VCaP (cell line): ENCODE measurements at regions not wholly inside any gene's neighbourhood (a gene's known extent, or its start where the extent isn't known, plus 50 kb on each side); places are given as distances from the start of the nearest gene placed in this dataset.

ENCODE experiments used
- H3K27ac ChIP-seq: fragments of 450-650 bp; 2 replicates; pipeline ENCODE4 v1.5.1; 2017
- TF ChIP-seq, protein P1 (sequence below): fragments of 450-650 bp; conservative IDR thresholded peaks from 2 replicates; pipeline ENCODE4 v1.5.1; 2017; ENCODE audit warnings: mild to moderate bottlenecking, moderate library complexity

DNA sequence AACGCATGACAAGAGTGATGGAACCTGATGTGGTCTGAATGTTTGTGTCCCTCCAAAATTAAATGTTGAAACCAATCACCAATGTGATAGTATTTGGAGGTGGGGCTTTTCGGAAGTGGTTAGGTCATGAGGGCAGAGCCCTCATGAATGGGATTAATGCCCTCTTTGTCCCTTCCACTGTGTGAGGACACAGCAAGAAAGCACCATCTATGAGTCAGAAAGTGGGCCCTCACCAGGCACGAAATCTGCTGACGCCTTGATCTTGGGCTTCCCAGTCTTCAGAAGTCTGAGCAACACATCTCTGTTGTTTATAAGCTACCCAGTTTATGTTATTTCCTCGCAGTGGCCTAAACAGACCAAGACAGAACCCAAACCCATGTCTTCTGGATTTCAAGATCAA, 244.0 kb upstream of the JAG1 start:
- TF ChIP-seq, protein P1, sequence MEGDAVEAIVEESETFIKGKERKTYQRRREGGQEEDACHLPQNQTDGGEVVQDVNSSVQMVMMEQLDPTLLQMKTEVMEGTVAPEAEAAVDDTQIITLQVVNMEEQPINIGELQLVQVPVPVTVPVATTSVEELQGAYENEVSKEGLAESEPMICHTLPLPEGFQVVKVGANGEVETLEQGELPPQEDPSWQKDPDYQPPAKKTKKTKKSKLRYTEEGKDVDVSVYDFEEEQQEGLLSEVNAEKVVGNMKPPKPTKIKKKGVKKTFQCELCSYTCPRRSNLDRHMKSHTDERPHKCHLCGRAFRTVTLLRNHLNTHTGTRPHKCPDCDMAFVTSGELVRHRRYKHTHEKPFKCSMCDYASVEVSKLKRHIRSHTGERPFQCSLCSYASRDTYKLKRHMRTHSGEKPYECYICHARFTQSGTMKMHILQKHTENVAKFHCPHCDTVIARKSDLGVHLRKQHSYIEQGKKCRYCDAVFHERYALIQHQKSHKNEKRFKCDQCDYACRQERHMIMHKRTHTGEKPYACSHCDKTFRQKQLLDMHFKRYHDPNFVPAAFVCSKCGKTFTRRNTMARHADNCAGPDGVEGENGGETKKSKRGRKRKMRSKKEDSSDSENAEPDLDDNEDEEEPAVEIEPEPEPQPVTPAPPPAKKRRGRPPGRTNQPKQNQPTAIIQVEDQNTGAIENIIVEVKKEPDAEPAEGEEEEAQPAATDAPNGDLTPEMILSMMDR: no peak
- no peak overlapping the region for H3K27ac ChIP-seq

DNA sequence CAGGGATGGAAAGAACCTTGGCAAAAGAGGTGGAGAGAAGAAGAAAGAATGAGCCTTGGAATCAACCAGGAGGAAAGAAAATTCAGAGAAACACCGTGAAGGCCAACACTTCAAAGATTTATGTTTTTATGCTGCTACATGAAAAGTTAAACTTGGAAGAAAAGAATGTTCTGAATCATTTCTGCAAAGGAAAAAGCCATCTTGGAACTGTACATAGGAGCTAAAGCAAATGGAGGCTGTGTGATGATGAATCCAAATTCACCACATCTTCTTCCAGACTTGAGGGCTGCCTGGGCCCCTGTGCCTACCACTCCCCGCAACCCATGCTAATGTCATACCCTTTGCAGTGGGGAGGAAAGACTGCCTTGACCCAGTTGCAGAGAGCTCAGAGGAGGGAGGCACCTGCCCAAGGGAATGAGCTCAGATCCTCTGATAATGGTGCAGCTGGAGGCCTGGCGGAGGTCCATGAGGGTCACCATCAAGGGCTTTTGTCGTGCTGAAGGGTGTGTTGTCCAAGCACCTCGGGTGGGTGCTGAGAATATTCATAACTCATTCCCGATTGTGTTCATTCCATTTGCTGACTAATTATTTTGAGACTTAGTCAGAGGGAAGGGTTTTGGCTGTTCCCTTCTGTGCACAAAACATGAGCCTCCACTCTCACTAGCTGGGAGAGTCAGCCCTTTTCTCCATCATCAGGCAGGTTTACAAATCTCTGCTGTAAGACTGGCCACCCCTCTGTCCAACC, 245.8 kb upstream of the JAG1 start:
- TF ChIP-seq, protein P1: no peak
- H3K27ac ChIP-seq: no peak overlapping the region

DNA sequence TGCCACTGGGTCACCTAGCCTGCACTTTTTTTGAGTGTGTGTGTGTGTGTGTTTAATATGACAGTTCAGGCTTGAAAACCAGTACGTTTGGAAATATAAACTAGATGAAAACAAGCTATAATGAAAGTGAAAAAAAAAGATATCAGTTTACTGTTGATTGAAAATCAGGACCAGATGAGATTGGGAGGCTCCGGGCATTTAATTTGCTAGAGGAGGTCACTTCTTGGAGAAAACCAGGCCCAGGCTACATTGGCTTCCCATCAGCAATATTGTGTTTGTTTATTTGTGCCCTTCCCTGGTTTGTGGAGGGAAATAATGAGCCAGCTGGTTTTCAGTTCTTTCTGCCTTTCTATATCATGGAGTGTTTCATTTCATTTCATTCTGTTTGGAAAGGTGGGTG, 246.6 kb upstream of the JAG1 start:
- H3K27ac ChIP-seq: no peak overlapping the region
- TF ChIP-seq, protein P1: no peak

DNA sequence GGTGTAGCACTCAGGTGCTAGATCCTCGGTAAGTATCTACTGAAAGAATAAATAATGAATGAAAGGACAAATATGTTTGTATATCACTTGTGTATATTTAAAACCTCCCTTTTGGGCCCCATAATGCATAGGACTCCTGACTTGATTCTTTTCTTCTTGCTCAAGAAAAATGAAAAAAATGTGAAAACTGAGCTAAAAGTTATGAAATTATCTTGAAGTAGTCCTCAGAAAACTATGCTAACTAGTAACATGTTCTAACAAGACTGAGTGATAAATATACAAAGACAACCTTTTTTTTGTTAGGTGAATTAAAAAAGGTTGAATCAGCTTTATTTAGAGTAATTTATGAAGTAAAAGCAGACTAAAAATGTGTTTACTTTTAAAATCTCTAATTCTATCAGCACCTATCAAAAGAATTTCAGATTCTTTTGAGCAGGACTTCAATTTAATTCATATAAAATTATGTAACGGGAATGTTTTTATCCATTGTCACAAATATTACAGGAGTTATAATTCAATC, 247.8 kb upstream of the JAG1 start:
- H3K27ac ChIP-seq: no peak overlapping the region
- TF ChIP-seq, protein P1: no peak

DNA sequence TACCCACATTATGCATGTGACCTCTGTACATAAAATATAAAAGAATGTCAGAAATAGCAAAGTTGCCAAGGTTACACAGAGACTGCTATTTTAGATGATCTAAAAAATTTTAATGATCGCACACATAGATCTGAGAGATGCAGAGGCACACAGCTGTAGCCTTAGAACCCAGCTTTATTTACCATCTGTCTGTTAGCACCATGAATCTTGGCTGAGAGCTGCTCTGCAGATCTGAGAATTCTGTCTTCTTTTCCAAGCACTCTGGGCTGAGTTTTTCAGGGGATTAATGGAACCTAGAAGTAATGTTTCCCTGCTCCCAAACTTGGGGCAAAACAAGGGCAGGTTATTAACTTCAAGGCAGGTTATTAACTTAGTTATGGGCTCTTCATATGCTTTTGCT, 248.7 kb upstream of the JAG1 start:
- TF ChIP-seq, protein P1: no peak
- H3K27ac ChIP-seq: no peak overlapping the region

DNA sequence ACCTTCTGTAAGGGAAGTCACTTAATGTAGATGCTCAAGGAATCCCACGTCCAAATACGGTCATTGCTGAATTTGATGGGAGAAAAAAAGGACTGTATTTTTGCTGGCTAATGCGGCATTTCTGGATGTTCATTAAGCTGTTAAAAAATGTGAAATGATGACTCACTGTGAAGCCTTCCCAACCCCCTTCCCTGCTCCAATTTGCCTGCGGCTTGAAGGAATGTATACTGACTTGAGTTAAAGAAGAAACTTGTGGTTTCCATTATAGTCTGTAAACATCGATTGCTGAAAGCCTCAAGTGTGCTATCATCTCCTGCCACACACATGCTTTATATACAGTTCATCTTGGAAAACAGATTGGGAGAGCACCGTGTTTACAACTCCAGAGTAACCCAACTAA, 249.1 kb upstream of the JAG1 start:
- TF ChIP-seq, protein P1: no peak
- no peak overlapping the region for H3K27ac ChIP-seq

DNA sequence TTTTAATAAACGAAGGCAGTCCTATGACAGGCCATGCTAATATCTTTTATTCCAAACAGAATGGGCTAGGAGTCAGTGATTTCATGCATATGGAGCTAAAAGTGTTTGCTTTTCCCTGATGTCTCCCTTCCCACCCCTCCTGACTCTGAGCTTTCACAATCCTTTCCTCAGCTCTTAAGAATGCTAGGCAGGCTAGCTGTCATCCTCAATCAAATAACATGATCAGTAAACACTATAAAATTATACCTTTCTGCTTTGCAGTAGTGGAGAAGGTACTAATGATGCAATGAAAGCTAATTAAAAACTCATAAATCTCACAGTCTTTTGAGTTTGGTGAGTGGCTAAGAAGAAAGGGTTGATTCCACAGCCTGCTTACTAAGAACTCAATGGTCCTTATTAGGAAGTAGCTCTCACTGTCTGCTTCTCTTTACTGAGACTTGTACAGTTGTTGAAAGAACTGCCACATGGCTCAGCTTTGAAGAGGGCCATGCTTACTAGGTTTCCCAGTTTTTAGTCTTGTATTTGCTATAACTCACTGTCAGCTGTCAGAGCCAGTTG, 250.9 kb upstream of the JAG1 start:
- no peak overlapping the region for H3K27ac ChIP-seq
- TF ChIP-seq, protein P1: no peak
